ENCODE measurements at regions not wholly inside any gene's neighbourhood (a gene's known extent, or its start where the extent isn't known, plus 50 kb on each side); places are given as distances from the start of the nearest gene placed in this dataset.

DNA sequence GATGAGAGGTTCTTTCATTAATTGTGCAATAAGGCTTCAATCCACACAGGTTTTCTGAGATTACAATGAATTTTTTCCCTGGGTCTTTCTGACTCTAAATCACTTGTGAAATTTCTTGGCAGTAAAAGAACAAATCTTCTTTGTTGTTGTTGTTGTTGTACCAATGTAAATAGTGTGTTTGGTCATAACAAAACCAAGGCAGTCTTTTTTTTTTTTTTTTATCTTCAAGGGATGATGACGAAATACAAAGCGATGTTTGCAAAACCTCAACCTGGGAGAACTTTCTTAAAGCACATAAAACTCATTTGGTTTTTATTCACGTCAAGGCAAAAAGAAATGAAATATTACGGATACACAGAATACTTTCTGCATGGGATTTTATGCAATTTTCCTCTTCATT lies 462.0 kb downstream of the LIG4 start:
- H3K9me3 Mint-ChIP-seq (ENCODE audit: unreplicated experiment): peaks cover 2% of the 10 kb centered on the region
- Histone ChIP-seq H3K36me3 (ENCODE audit: insufficient read depth, low read length) (no peaks in the 10 kb centered on the region), H3K79me2 (ENCODE audit: insufficient read depth, low read length) (no peaks in the 10 kb centered on the region), H3K9ac (ENCODE audit: low read length) (no peak overlapping the region), H3K27me3 (ENCODE audit: insufficient read depth, low read length) (no peaks in the 10 kb centered on the region), H3K4me2 (ENCODE audit: low read length) (no peak overlapping the region), H3K9me3 (ENCODE audit: insufficient read depth, low read depth, low read length) (no peaks in the 10 kb centered on the region), H4K20me1 (ENCODE audit: insufficient read depth, low read length) (no peaks in the 10 kb centered on the region), H2AFZ (ENCODE audit: low read depth, low read length) (no peak overlapping the region), H3K27ac (ENCODE audit: low read depth, low read length) (no peak overlapping the region), H3K4me3 (ENCODE audit: insufficient read depth, low read depth, low read length) (no peak overlapping the region), H3K4me1 (ENCODE audit: insufficient read depth, low read length) (no peaks in the 10 kb centered on the region)
- no peak for FAIRE-seq
- H3K4me1 Mint-ChIP-seq (ENCODE audit: low read depth, unreplicated experiment): no peaks in the 10 kb centered on the region
- no peak for DNase-seq (ENCODE audit: low read depth)
- H3K27ac Mint-ChIP-seq (ENCODE audit: unreplicated experiment): no peak overlapping the region
- H3K4me3 Mint-ChIP-seq (ENCODE audit: unreplicated experiment): no peak overlapping the region
- H3K27me3 Mint-ChIP-seq (ENCODE audit: low read depth, unreplicated experiment): no peaks in the 10 kb centered on the region
- no peaks in the 10 kb centered on the region for H3K36me3 Mint-ChIP-seq (ENCODE audit: low read depth, unreplicated experiment)
- TF ChIP-seq EZH2 (IDR thresholded peaks at IDR 0.05; ENCODE audit: insufficient read depth, low read length): no peak
- TF ChIP-seq, protein P1, sequence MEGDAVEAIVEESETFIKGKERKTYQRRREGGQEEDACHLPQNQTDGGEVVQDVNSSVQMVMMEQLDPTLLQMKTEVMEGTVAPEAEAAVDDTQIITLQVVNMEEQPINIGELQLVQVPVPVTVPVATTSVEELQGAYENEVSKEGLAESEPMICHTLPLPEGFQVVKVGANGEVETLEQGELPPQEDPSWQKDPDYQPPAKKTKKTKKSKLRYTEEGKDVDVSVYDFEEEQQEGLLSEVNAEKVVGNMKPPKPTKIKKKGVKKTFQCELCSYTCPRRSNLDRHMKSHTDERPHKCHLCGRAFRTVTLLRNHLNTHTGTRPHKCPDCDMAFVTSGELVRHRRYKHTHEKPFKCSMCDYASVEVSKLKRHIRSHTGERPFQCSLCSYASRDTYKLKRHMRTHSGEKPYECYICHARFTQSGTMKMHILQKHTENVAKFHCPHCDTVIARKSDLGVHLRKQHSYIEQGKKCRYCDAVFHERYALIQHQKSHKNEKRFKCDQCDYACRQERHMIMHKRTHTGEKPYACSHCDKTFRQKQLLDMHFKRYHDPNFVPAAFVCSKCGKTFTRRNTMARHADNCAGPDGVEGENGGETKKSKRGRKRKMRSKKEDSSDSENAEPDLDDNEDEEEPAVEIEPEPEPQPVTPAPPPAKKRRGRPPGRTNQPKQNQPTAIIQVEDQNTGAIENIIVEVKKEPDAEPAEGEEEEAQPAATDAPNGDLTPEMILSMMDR (IDR thresholded peaks at IDR 0.05; ENCODE audit: insufficient read depth, low read depth, low read length): no peak

GRCh38 chr13:107743983-107744382 lies 471.4 kb downstream of the LIG4 start:
- Mint-ChIP-seq H3K27ac (ENCODE audit: unreplicated experiment) (peak overlapping the region; percentile 22), H3K4me3 (ENCODE audit: unreplicated experiment) (no peak overlapping the region), H3K36me3 (ENCODE audit: low read depth, unreplicated experiment) (no peaks in the 10 kb centered on the region), H3K27me3 (ENCODE audit: low read depth, unreplicated experiment) (no peaks in the 10 kb centered on the region), H3K9me3 (ENCODE audit: unreplicated experiment) (no peaks in the 10 kb centered on the region), H3K4me1 (ENCODE audit: low read depth, unreplicated experiment) (peaks cover 14% of the 10 kb centered on the region)
- H3K27me3 ChIP-seq (ENCODE audit: insufficient read depth, low read length): no peaks in the 10 kb centered on the region
- H3K4me2 ChIP-seq (ENCODE audit: low read length): no peak overlapping the region
- no peak overlapping the region for H2AFZ ChIP-seq (ENCODE audit: low read depth, low read length)
- no peak overlapping the region for H3K9ac ChIP-seq (ENCODE audit: low read length)
- no peak overlapping the region for H3K27ac ChIP-seq (ENCODE audit: low read depth, low read length)
- no peak overlapping the region for H3K4me3 ChIP-seq (ENCODE audit: insufficient read depth, low read depth, low read length)
- H4K20me1 ChIP-seq (ENCODE audit: insufficient read depth, low read length): no peaks in the 10 kb centered on the region
- H3K79me2 ChIP-seq (ENCODE audit: insufficient read depth, low read length): no peaks in the 10 kb centered on the region
- H3K9me3 ChIP-seq (ENCODE audit: insufficient read depth, low read depth, low read length): no peaks in the 10 kb centered on the region
- H3K4me1 ChIP-seq (ENCODE audit: insufficient read depth, low read length): no peaks in the 10 kb centered on the region
- TF ChIP-seq, protein P1 (IDR thresholded peaks at IDR 0.05; ENCODE audit: insufficient read depth, low read depth, low read length): no peak
- DNase-seq (ENCODE audit: low read depth) (peak; percentile 53), FAIRE-seq (no peak)
- no peaks in the 10 kb centered on the region for H3K36me3 ChIP-seq (ENCODE audit: insufficient read depth, low read length)

GRCh38 chr13:107743526-107743925 lies 471.8 kb downstream of the LIG4 start:
- H3K4me1 Mint-ChIP-seq (ENCODE audit: low read depth, unreplicated experiment): peaks cover 14% of the 10 kb centered on the region
- no peak for TF ChIP-seq EZH2 (IDR thresholded peaks at IDR 0.05; ENCODE audit: insufficient read depth, low read length)
- TF ChIP-seq, protein P1 (IDR thresholded peaks at IDR 0.05; ENCODE audit: insufficient read depth, low read depth, low read length): no peak
- Histone ChIP-seq H3K9ac (ENCODE audit: low read length) (no peak overlapping the region), H3K27ac (ENCODE audit: low read depth, low read length) (no peak overlapping the region), H3K36me3 (ENCODE audit: insufficient read depth, low read length) (no peaks in the 10 kb centered on the region), H4K20me1 (ENCODE audit: insufficient read depth, low read length) (no peaks in the 10 kb centered on the region), H3K27me3 (ENCODE audit: insufficient read depth, low read length) (no peaks in the 10 kb centered on the region), H3K4me2 (ENCODE audit: low read length) (no peak overlapping the region), H3K9me3 (ENCODE audit: insufficient read depth, low read depth, low read length) (no peaks in the 10 kb centered on the region), H2AFZ (ENCODE audit: low read depth, low read length) (no peak overlapping the region), H3K4me1 (ENCODE audit: insufficient read depth, low read length) (no peaks in the 10 kb centered on the region), H3K4me3 (ENCODE audit: insufficient read depth, low read depth, low read length) (no peak overlapping the region), H3K79me2 (ENCODE audit: insufficient read depth, low read length) (no peaks in the 10 kb centered on the region)
- peak overlapping the region; percentile 22 for H3K27ac Mint-ChIP-seq (ENCODE audit: unreplicated experiment)
- no peak overlapping the region for H3K4me3 Mint-ChIP-seq (ENCODE audit: unreplicated experiment)
- H3K9me3 Mint-ChIP-seq (ENCODE audit: unreplicated experiment): no peaks in the 10 kb centered on the region
- H3K27me3 Mint-ChIP-seq (ENCODE audit: low read depth, unreplicated experiment): no peaks in the 10 kb centered on the region
- no peak for DNase-seq (ENCODE audit: low read depth)
- FAIRE-seq: no peak
- no peaks in the 10 kb centered on the region for H3K36me3 Mint-ChIP-seq (ENCODE audit: low read depth, unreplicated experiment)

All from astrocyte (in vitro differentiated cells and primary cell).